NCI-H187 (cell line): ENCODE measurements at regions not wholly inside any gene's neighbourhood (a gene's known extent, or its start where the extent isn't known, plus 50 kb on each side); places are given as distances from the start of the nearest gene placed in this dataset.

ENCODE experiments used
- DNase-seq, 2 experiments: peaks; one replicate each; lab custom pipeline; 2025; lab: John Stamatoyannopoulos, UW

DNA sequence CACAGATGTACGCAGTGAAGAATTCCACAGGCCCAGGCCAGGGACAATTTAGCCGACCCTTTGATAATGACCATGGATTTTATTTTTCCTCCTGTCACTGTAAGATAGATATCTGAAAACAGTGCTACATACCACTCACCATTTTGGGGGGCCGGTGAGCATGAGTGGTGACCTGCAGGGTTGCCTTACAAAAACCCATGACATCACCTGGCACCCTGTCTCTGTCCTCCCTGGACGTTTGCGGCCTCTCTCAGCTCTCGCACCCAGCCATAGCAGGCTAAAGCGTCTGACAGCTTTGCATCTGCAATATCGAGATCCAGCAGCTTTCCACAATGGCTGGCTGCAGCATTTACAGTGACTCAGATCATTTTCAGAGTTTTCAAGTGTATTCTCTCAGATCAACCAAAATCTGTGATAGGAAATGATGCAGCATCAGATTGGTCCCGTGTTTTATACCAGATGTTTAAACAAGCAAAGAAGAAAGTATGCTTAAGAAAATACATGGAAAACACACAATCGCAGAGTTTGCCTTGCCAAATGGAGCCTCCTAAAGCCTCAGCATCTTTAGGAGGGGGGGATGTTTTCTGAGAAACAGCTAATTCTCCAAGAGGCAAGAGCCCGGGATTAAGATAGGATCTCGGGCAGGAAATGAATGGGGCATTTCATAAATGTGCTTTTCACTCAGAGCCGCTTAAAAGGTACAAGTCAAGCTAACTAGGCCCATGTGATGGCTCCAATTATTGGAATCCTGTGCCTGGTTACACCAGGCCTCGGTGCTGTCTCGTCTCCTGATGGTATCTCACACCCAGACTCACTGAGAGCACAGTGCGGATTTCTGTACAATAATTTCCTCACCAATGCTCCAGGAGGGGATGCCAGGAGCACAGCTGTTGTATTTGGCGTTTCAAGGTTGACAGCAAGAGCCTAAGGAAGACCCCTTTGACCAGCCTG lies 257.3 kb downstream of the XXYLT1 start:
- DNase-seq: no peak

DNA sequence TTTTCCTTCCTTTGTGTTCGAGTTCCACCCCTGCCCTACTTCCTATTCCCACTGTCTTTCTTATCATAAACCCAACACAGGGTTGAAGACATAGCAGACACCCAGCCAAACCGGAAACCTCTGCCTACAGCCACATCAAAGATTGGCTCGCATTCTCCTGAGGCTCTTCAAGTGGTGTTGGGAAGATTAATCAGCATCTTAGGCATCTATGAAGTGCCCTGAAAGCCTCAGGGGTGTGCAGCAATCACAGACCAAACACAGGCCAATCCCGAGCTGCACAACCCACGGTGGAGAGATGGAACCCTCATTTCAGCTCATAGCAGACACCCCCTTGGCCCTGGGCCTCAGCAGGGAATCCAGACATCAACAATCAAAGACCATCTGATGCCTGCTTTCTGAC lies 255.9 kb downstream of the XXYLT1 start:
- no peak for DNase-seq

DNA sequence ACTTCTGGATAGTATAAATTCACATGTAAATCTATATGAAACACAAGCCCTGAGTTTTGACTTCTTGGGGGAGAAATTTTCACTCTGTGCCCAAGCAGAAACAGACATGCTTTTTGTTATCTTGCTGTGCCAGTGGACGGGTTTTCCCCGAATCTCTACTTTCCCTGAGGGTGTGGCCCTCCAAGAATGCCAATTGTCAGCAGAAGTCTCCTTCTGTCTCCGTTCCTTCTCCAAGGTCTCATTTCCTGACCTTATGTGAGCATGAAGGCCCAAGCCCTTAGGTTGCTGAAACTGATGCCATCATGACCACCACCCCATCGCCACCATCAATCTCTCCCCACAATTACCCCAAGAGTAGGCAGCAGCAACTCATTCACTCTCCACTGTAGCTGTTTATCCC lies 253.8 kb downstream of the XXYLT1 start:
- DNase-seq: no peak
